ENCODE measurements at regions not wholly inside any gene's neighbourhood (a gene's known extent, or its start where the extent isn't known, plus 50 kb on each side); places are given as distances from the start of the nearest gene placed in this dataset.

DNA sequence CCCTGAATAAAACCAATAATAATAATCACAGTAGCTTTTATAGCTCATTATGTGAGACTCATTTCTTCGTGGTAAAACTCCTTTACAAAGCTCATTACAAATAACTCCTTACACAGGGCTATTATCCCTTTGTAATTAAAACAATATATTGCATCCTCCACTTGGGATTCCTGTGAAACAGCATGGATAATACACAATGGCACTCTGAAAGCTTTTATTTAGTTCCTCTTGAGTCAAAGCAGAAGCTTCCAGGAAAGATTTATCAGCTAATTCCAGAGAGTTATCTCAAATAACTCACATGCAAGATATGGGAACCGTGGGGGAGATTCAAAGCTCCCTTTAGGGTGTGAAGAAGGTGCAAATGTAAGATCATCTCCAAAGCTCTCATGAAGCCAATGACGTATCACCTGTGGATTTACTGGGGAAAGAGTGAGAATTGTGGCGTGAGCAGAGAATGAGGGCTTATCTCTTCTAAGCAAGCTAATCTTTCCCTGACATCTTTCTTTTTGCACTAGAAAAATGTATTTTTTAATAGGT is 60.4 kb upstream of the GJA5 start:
- TF ChIP-seq EZH2phosphoT487 (IDR thresholded peaks at IDR 0.05; ENCODE audit: borderline replicate concordance, low read depth, low read length), result no peak
- TF ChIP-seq CTCF (conservative IDR thresholded peaks at IDR 0.05; ENCODE audit: low read length), result no peak

Measured in OCI-LY7 (cell line).